Bone marrow (tissue), 2 donors: ENCODE measurements at regions not wholly inside any gene's neighbourhood (a gene's known extent, or its start where the extent isn't known, plus 50 kb on each side); places are given as distances from the start of the nearest gene placed in this dataset.
"Not testable (repeated sequence)": the region's sequence is repeated elsewhere in the genome, so short reads cannot be mapped to it uniquely, and the experiment has no call there.

ENCODE experiments used
- DNase-seq, 2 donors: peaks; one replicate each; lab custom pipeline; 2025; lab: John Stamatoyannopoulos, UW

DNA sequence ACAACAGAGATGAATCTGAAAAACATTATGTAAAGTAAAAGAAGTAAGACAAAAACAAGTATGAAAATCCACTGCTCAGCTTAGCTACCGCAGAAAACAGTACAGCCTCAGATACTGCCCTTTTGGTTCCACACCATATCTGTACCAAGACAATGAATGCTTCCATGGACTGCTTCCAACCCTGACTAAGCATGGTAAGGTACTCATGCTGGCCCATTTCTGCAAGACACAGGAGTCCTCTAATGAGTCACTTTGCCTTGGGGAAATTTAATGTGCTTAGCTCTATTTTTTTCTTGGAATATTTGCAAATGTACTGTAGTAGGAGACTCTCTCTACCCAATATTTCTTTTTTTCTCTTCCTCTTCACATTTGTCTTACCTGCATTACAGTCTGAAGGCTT lies 931.7 kb upstream of the HS3ST1 start:
- no peak for DNase-seq

DNA sequence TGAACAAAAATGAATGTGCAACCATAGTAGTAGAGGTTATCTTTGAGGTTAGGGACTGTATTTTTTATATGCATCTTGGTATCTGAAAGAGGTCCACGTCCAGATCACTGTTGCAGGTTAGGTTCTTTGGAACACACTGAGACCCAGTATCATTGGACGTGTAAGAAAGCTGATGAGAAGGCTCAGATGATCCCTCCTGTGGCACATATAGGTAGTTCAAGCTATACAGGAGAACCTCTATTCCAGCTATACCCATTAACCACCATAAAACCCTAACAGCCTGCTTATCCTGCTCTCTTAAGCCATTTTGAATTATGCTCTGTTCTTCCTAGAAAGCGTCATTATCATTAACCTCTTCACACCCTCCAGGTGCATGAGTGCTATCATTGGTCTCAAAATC lies 930.7 kb upstream of the HS3ST1 start:
- no peak for DNase-seq

DNA sequence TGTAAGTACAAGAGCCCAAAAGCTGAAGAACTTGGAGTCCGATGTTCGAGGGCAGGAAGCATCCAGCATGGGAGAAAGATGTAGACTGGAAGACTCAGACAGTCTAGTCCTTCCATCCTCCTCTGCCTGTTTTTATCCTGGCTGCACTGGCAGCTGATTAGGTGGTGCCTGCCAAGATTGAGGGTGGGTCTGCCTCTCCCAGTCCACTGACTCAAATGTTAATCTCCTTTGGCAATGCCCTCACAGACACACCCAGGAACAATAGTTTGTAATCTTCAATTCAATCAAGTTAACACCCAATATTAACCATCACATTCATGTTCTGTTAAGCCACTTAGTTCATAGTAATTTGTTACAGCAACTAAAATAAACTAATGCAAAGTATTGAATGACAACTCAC lies 904.4 kb upstream of the HS3ST1 start:
- DNase-seq = not testable (repeated sequence)

DNA sequence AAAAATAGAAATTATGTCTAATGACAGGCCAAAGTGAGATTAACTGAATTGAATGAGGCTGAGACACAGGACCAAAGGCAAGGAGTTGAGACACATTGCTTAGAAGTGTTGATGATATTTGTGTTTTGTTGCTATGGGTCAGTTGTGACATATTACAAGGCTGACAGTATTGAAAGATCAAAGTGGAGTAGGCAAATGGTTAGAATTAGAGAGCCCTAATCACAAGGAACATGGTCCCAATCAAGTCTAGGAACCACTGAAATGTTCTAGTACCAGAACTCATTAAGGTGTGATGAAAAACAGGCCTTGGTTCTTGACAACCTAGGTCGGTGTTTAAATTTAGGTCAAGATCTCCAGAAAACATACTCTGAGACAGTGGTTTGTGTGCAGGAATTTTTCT lies 896.3 kb upstream of the HS3ST1 start:
- DNase-seq = no peak

- DNase-seq = no peak
These were observed 891.1 kb upstream of the HS3ST1 start for GRCh38 chr4:12319765-12320164.

DNA sequence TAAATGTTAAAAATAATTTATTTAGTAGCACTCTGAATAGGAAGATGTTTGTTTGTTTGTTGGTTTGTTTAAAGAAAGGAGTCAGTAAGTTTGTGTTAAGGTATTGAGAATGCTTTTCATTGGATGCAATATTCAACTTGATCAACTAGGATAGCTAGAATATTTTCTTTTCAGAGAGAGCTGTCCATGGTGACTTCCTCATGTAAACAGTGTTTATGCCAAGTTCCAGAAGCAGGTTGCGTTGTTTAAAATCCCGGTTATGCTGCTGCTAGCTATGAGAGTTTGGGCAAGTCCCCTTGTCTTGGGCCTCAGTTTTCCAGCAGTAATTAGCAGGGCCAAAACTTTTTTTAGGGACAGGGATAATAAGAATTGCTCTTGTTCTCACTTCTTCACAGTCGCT lies 876.2 kb upstream of the HS3ST1 start:
- DNase-seq = no peak

- DNase-seq = no peak
These were observed 867.7 kb upstream of the HS3ST1 start for GRCh38 chr4:12296366-12296765.

GRCh38 chr4:12293906-12294525 lies 865.3 kb upstream of the HS3ST1 start:
- no peak for DNase-seq

DNA sequence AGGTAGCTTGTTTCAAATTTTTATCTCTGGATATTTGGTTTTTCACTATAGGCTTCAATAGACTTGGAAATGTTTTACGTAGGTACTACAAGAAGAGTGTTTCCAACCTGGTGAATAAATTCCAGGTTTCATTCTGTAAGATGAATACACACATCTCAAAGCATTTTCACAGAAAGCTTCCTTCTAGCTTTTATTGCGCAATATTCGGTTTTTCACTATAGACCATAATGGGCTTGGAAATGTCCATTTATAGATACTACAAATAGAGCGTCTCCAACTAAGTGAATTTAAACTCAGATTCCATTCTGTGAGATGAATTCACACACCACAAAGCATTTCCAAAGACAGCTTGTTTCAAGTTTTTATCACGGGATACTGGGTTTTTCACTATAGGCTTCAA lies 857.7 kb upstream of the HS3ST1 start:
- no peak for DNase-seq

DNA sequence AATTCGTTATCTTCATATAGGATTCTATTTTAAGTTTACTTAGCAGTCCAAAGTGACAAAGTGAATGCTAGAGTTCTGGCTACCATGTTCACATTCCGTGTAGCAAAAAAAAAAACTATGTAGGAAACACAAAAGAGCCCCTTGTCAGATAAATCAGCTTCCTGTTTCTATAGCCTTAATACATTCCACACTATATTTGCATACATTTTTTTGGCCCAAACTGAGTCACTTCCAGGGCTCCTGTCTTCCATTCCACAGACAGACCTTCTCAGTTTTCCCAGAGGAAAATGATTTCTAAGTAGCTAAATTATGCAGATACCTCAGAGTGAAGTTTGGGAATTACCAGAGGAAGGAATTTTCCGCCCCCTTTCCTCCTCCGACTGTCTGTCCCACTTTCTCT lies 841.9 kb upstream of the HS3ST1 start:
- DNase-seq = no peak

DNA sequence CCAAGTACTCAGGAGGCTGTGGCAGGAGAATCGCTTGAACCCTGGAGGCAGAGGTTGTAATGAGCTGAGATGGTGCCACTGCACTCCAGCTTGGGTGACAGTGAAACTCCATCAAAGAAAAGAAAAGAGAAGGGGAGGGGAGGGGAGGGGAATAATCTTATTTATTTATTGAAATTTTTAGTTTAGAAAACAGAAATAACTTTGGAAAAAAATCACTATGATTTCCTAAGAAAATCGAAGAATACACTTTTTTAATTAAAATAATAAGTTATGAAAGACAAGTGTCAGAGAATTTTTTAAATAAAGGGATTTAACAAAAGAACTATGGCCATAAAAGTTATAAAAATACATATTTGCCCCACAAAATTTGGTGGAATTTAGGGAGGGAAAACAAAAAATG lies 836.9 kb upstream of the HS3ST1 start:
- no peak for DNase-seq

DNA sequence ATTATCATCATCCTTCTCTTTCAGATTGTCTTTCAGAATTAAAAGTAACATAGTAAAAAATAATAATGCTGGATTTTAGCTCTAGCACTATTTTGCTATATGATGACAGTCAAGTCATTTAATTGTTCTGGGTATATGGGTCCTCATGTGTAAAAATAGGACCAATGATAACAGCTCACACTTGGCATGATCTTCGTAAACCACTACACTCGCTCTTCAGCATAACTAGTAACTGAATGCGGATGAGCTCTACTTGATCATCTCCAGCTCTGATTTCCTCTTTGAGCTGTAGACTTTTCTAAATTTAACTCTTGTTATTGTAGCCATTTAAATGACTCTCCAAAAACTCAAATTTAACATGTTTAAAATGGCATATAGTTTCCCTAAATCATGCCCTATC lies 831.8 kb upstream of the HS3ST1 start:
- no peak for DNase-seq

- no peak for DNase-seq
These were observed 816.3 kb upstream of the HS3ST1 start for GRCh38 chr4:12244973-12245372.

DNA sequence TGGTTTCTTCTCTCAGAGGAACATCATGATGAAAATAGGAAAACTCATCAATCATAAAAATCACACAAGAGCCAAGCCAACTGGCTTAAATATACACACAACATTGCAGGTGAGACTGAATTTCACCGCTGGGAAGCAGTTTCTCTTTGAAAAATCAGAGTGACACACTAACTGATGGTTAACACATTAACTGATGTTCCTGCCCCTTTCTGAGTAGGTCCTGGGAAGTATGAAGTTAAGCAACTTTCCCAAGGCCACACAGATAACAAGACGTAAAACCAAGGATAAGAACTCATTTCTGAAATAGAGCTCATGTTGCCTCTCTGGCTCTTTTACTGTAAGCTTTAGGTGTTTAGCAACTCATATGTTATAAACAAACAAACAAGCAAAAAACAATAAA lies 813.7 kb upstream of the HS3ST1 start:
- DNase-seq = no peak

- DNase-seq = no peak
These were observed 811.4 kb upstream of the HS3ST1 start for GRCh38 chr4:12239897-12240636.

GRCh38 chr4:12231098-12231497 lies 802.4 kb upstream of the HS3ST1 start:
- DNase-seq = no peak

DNA sequence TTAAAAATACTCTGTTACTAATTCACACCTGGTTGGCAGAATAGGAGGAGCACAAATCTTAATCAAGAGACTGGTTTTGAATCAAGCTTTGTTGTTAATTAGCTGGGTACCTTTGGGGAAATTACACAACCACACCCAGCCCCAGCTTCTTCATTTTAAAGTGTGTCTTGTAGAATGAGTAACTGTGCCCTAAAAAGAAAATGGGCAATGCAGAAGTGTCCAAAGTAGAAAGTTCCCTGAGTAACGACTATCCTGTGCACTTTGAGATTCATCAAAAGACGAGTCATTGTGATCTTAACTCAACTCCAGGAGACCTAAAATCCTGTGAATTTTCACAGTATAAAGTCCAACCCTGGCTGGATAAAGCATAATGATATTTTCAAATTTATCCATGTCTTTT lies 792.3 kb upstream of the HS3ST1 start:
- no peak for DNase-seq

GRCh38 chr4:12211636-12212035 lies 782.9 kb upstream of the HS3ST1 start:
- no peak for DNase-seq

- DNase-seq = no peak
These were observed 778.7 kb upstream of the HS3ST1 start for GRCh38 chr4:12207396-12207795.

DNA sequence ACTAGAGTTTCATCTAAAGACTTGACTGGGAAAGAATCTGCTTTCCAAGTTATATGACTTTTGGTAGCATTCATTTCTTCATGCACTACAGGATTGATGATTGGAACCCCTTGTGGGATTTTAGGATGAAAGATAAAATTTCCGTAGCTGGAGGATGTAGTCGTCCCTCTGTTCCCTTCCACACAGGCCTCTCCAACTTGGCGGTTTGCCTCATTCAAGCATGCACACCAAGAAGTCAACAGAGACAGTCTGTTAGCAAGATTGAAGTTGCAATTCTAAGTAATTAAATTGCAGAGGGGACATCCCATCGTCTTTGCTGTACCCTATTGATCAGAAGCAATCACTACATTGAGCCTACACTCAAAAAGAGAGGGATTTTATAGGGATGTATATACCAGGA lies 777.4 kb upstream of the HS3ST1 start:
- no peak for DNase-seq

DNA sequence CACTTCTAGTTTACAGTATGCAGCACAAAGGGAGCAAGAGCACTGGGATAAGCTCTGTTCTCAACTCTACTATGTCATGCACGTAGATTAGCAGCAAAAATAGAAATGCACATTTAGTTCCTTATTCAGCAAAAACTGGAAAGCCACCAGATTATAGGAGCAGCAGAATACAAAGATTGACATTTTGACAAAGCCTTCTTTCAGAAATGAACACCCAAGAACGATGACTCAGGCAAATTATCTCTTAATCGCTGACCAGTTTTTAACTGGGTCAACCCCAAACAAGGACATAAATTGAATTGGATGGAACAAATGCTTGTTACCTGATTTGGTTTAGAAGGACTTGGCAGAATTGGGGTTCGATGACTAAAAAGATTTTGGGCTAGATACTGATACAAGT lies 775.3 kb upstream of the HS3ST1 start:
- no peak for DNase-seq

- no peak for DNase-seq
These were observed 771.5 kb upstream of the HS3ST1 start for GRCh38 chr4:12200226-12200625.

DNA sequence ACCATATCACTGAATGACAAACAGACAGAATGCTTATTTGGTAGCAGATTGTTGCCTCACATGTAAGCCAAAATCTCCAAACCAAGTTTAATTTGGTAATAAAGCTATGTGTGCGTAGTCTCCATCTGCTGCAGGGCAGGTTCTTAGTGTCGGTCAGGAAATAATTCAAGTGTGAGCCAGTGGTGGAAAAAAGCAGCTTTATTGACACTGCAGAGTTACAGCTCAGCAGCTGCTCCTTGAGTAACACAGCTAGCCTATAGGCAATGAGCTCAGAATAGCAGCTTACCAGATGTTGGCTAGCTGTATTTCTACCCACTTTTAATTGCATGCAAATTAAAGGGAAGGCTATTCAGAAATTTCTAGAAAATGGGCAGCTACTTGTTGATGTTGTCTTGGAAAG lies 757.8 kb upstream of the HS3ST1 start:
- DNase-seq = no peak
